ENCODE measurements at regions not wholly inside any gene's neighbourhood (a gene's known extent, or its start where the extent isn't known, plus 50 kb on each side); places are given as distances from the start of the nearest gene placed in this dataset.

DNA sequence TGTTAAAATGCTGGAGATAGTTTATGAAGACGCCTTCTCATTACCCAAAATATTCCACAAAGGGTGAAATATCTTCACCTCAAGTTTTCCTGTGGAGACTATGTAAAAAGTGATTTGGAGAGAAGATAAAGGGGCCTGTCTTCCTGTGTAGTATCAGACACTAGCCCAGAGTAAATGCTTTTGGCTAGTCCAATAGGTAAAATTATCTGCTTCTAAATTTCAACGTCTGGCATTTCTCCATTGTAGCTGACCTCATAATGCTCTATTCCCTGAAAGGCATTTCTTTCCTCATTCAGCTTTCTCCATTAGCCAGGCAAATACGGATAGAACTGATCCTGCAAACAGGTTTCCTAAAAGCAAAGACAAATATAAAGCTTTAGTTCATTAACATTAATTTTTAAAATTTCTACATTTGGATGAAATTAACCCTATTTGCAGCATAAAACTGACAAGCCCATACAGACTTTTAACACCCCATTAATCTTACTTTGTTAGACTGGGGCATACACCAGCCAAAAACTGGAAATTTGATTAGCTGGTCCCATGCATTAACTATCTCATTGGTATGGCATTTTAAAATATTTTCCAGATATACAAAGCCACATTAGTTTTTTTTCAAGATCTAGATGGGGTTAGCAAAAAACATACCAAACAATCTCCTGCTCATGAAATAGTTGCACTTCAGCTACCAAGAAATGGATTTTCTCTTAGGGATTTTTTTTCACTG lies 548.8 kb downstream of the EFNA5 start:
- H3K27me3 ChIP-seq (ENCODE audit: control insufficient read depth, insufficient read depth, low read length) = no peaks in the 10 kb centered on the region
- DNase-seq (ENCODE audit: low read depth) = no peak
- H3K4me3 ChIP-seq (ENCODE audit: low read depth, low read length) = no peak overlapping the region
- H3K36me3 ChIP-seq (ENCODE audit: control insufficient read depth, insufficient read depth, low read length) = no peaks in the 10 kb centered on the region
- TF ChIP-seq, protein P1, sequence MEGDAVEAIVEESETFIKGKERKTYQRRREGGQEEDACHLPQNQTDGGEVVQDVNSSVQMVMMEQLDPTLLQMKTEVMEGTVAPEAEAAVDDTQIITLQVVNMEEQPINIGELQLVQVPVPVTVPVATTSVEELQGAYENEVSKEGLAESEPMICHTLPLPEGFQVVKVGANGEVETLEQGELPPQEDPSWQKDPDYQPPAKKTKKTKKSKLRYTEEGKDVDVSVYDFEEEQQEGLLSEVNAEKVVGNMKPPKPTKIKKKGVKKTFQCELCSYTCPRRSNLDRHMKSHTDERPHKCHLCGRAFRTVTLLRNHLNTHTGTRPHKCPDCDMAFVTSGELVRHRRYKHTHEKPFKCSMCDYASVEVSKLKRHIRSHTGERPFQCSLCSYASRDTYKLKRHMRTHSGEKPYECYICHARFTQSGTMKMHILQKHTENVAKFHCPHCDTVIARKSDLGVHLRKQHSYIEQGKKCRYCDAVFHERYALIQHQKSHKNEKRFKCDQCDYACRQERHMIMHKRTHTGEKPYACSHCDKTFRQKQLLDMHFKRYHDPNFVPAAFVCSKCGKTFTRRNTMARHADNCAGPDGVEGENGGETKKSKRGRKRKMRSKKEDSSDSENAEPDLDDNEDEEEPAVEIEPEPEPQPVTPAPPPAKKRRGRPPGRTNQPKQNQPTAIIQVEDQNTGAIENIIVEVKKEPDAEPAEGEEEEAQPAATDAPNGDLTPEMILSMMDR (IDR thresholded peaks at IDR 0.05; ENCODE audit: insufficient read depth, low read length, poor library complexity, severe bottlenecking) = no peak

DNA sequence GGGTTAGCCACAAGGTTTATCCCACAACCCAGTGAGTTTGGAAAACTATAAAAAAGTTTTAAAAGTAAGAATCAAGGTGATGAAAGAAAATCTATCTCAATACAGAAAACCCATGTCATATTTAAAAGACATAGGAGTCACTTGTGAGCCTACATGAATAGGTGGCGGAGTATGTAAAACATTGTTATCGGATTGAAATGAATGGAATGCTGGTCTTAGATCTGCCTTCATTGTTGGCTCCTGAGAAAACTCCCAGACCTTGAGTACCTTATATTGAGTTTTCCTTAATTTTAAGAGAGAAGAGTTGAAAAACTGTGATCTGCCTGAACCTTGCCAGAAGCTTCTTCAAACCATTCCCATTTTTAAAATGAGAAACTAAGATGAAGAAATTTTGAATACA lies 551.1 kb downstream of the EFNA5 start:
- H3K4me3 ChIP-seq (ENCODE audit: low read depth, low read length) = no peak overlapping the region
- DNase-seq (ENCODE audit: low read depth) = no peak
- no peaks in the 10 kb centered on the region for H3K27me3 ChIP-seq (ENCODE audit: control insufficient read depth, insufficient read depth, low read length)
- TF ChIP-seq, protein P1 (IDR thresholded peaks at IDR 0.05; ENCODE audit: insufficient read depth, low read length, poor library complexity, severe bottlenecking) = no peak
- H3K36me3 ChIP-seq (ENCODE audit: control insufficient read depth, insufficient read depth, low read length) = no peaks in the 10 kb centered on the region

DNA sequence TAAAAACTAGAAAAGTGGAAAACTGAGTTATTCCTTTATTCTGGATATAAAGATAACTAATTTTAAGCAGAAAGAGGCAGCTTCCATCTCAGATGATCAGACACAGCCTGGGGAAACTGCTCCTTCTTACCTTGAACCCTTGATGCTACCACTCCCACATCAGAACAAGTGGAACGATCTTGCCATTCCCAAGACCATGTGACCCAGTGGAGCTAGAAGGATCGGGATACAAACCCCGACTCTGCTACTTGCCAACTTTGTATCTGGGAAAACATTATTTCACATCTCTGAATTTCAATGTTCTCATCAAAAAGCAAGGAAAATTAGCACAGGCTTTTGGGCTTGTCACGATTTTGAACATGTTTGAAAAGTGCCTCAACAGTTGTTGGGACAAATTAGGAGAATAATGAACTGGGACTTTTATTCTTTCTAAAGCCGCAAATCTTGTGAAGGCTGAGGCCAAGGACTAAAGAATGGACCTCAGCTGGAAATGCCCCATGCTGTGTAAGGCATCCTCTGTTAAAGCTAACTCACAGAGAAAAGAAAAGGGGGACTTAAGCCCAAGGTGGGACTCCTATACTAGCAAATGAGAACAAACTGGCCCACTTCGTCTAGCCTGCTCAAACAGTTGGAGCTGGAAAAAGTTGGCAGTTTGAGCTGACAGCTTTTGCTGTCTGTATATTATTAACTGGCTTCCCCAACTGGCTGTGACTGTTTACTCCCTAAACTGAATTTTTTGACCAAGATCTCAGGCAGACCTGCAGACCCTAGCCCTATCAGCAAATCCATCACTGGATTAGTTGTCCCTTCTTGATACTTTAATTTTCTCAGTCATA lies 552.3 kb downstream of the EFNA5 start:
- TF ChIP-seq, protein P1 (IDR thresholded peaks at IDR 0.05; ENCODE audit: insufficient read depth, low read length, poor library complexity, severe bottlenecking) = no peak
- no peak for DNase-seq (ENCODE audit: low read depth)
- H3K36me3 ChIP-seq (ENCODE audit: control insufficient read depth, insufficient read depth, low read length) = no peaks in the 10 kb centered on the region
- no peaks in the 10 kb centered on the region for H3K27me3 ChIP-seq (ENCODE audit: control insufficient read depth, insufficient read depth, low read length)
- no peak overlapping the region for H3K4me3 ChIP-seq (ENCODE audit: low read depth, low read length)

DNA sequence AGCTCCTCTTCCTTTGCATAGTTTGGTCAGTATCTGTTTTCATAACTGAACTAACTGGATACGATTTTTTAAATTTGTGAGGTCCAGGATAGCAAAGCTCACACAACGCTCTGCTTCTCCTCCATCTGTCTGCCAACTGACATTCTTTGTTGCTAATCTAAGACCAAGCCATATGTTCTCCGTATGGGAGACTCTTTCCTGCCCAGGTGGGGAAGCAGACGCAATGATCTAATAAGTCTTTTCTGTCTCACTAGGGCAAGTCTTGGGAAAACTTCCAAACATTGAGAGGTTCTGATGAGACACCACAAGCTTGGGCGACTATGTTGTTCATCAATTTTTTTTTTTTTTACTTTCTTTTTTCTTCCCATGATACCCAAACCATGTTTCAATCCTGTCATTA lies 558.5 kb downstream of the EFNA5 start:
- no peak for DNase-seq (ENCODE audit: low read depth)
- TF ChIP-seq, protein P1 (IDR thresholded peaks at IDR 0.05; ENCODE audit: insufficient read depth, low read length, poor library complexity, severe bottlenecking) = no peak
- no peaks in the 10 kb centered on the region for H3K36me3 ChIP-seq (ENCODE audit: control insufficient read depth, insufficient read depth, low read length)
- no peak overlapping the region for H3K4me3 ChIP-seq (ENCODE audit: low read depth, low read length)
- no peaks in the 10 kb centered on the region for H3K27me3 ChIP-seq (ENCODE audit: control insufficient read depth, insufficient read depth, low read length)

DNA sequence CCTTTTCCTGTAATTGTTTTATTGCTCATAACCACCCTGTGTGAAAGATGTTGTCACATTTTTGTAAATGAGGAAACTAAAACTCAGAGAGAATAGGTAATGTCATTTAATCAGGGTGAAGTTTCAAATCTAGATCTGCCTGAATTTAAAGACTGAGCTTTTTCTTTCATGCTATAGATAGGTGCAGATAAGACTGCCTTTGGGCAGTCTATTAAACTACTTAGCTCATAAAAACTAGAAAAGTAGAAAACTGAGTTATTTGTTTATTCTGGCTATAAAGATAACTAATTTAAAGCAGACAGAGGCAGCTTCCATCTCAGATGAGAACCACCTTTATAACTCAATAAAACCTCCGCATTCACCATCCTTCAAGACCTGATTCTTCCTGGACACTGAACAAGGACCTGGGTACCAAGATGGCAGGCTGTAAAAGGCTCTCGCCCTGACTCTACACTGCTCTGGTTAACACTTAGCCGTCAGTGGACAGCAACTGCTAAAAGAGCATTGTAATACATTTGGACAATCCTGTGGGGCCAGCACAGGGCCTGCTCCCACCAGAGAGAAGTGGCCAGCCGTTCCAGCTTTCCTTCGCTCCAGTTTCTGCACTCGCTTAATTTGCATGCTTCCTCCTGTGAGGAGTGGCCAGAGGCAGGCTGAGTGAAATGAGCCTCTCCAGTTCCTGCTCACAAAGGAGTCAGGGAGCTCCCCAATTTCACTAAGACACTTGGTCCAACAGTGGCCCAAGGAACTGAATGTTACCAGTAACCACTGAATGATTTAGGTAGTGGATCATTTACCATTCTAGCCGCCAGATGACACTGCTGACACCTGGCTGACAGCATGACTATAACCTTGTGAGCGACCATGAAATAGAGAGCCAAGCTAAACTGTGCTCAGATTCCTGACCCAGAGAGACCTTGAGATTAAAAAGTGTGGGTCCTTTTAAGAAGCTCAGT lies 566.4 kb downstream of the EFNA5 start:
- no peaks in the 10 kb centered on the region for H3K36me3 ChIP-seq (ENCODE audit: control insufficient read depth, insufficient read depth, low read length)
- no peaks in the 10 kb centered on the region for H3K27me3 ChIP-seq (ENCODE audit: control insufficient read depth, insufficient read depth, low read length)
- no peak overlapping the region for H3K4me3 ChIP-seq (ENCODE audit: low read depth, low read length)
- DNase-seq (ENCODE audit: low read depth) = peak; percentile 34
- TF ChIP-seq, protein P1 (IDR thresholded peaks at IDR 0.05; ENCODE audit: insufficient read depth, low read length, poor library complexity, severe bottlenecking) = peak; percentile 58
